Natural killer cell (primary cell): ENCODE measurements at regions not wholly inside any gene's neighbourhood (a gene's known extent, or its start where the extent isn't known, plus 50 kb on each side); places are given as distances from the start of the nearest gene placed in this dataset.
"Not testable (repeated sequence)": the region's sequence is repeated elsewhere in the genome, so short reads cannot be mapped to it uniquely, and the experiment has no call there.

Experiments
- ATAC-seq, 3 donors: fragments of 150-1000 bp in 2 of 3; fragments of 200-7000 bp in 1 of 3; cut with Tn5 transposase; 1 replicate in 1 of 3; 2 replicates in 2 of 3; pipeline ENCODE4 v1.10.0; 2021; ENCODE audit warnings: mild to moderate bottlenecking in 2 of 3, moderate library complexity in 2 of 3
- DNase-seq, 2 donors: peaks; one replicate each; pipeline versions ENCODE4 v3.0.0 to v3.0.0-alpha.2; 2013 to 2021; ENCODE audit warnings: mixed read lengths in 1 of 2
- H3K27ac ChIP-seq: one replicate; pipeline ENCODE4 v1.5.1; 2013; ENCODE audit warnings: mild to moderate bottlenecking, low read length
- H3K27me3 ChIP-seq: one replicate; pipeline ENCODE4 v1.6.1; 2013; ENCODE audit warnings: low read length; ENCODE audit not compliant: control insufficient read depth, insufficient read depth
- H3K36me3 ChIP-seq: one replicate; pipeline ENCODE4 v1.6.1; 2013; ENCODE audit warnings: low read length; ENCODE audit not compliant: control insufficient read depth, insufficient read depth
- H3K4me1 ChIP-seq: one replicate; pipeline ENCODE4 v1.6.1; 2013; ENCODE audit warnings: low read length; ENCODE audit not compliant: control insufficient read depth, insufficient read depth
- H3K4me3 ChIP-seq: one replicate; pipeline ENCODE4 v1.5.1; 2013; ENCODE audit warnings: low read length
- H3K9me3 ChIP-seq: one replicate; pipeline ENCODE4 v1.6.1; 2013; ENCODE audit warnings: low read length; ENCODE audit not compliant: control insufficient read depth, insufficient read depth
- H3K27ac Mint-ChIP-seq, 2 donors: one replicate each; pipeline ENCODE4 v1.8.0; 2022; ENCODE audit warnings: mild to moderate bottlenecking in 2 of 2, mixed read lengths in 2 of 2, moderate library complexity in 1 of 2
- H3K27me3 Mint-ChIP-seq, 2 donors: one replicate each; pipeline ENCODE4 v1.8.0; 2022; ENCODE audit warnings: low read depth in 2 of 2, mixed read lengths in 2 of 2
- H3K36me3 Mint-ChIP-seq: one replicate; pipeline ENCODE4 v1.8.0; 2022; ENCODE audit warnings: mixed read lengths
- H3K4me1 Mint-ChIP-seq, 2 donors: one replicate each; pipeline ENCODE4 v1.8.0; 2022; ENCODE audit warnings: mixed read lengths in 2 of 2
- H3K4me3 Mint-ChIP-seq: one replicate; pipeline ENCODE4 v1.8.0; 2022; ENCODE audit warnings: mild to moderate bottlenecking, moderate library complexity, mixed read lengths
- H3K9me3 Mint-ChIP-seq, 2 donors: one replicate each; pipeline ENCODE4 v1.8.0; 2022; ENCODE audit warnings: mixed read lengths in 2 of 2
- WGBS: methylation state at CpG from one replicate; pipeline ENCODE4 v1.1.7; 2013; ENCODE audit warnings: missing lambda C conversion rate; ENCODE audit not compliant: insufficient coverage; 5-methylcytosine and 5-hydroxymethylcytosine counted together
- intact Hi-C: fragments of 100-400 bp; cut with micrococcal nuclease; formaldehyde crosslinking; loops from one replicate; pipeline ENCODE4 v1.14.2; 2022

GRCh38 chr21:6579801-6580200, 3941.6 kb upstream of the TPTE start:
- H3K4me1 Mint-ChIP-seq, intact Hi-C loops, H3K27ac ChIP-seq, H3K4me3 Mint-ChIP-seq, H3K36me3 Mint-ChIP-seq, DNase-seq, H3K9me3 ChIP-seq, H3K27me3 ChIP-seq, H3K9me3 Mint-ChIP-seq, H3K36me3 ChIP-seq, ATAC-seq, H3K4me1 ChIP-seq, H3K4me3 ChIP-seq, H3K27me3 Mint-ChIP-seq, H3K27ac Mint-ChIP-seq: not testable (repeated sequence)
- WGBS = no CpG with 5 or more reads among the region's 7 CpGs
